GM10248 (cell line): ENCODE measurements at regions not wholly inside any gene's neighbourhood (a gene's known extent, or its start where the extent isn't known, plus 50 kb on each side); places are given as distances from the start of the nearest gene placed in this dataset.

Experiments
- CTCF ChIA-PET: fragments of 300-600 bp; sonication (Branson Sonifier 250); formaldehyde crosslinking; extraction: SDS; loops from one replicate; lab custom pipeline; 2021; ENCODE audit warnings: antibody characterized with exemption; lab: Yijun Ruan, JAX
- POLR2A ChIA-PET: fragments of 350-650 bp; sonication (Branson Sonifier 250); formaldehyde crosslinking; extraction: SDS; loops from one replicate; lab custom pipeline; 2020; ENCODE audit warnings: antibody characterized with exemption; lab: Yijun Ruan, JAX
- DNase-seq: peaks from one replicate; pipeline ENCODE4 v3.0.0; 2012; ENCODE audit errors: extremely low spot score
- CTCF ChIP-seq: IDR thresholded peaks from 2 replicates; pipeline ENCODE4 v1.5.1; 2012; ENCODE audit warnings: mild to moderate bottlenecking, low read depth; ENCODE audit errors: extremely low read depth, missing control alignments, control extremely low read depth

GRCh38 chr7:54907981-54908380, 110.8 kb upstream of the EGFR start:
- POLR2A ChIA-PET: no interaction called here
- no peak for TF ChIP-seq CTCF
- CTCF ChIA-PET: no interaction called here
- no peak for DNase-seq

- CTCF ChIA-PET: no interaction called here
- TF ChIP-seq CTCF: no peak
- no peak for DNase-seq
Measured at GRCh38 chr7:54908760-54909438, 109.9 kb upstream of the EGFR start.

GRCh38 chr7:54915870-54916598, 102.8 kb upstream of the EGFR start:
- no peak for TF ChIP-seq CTCF
- POLR2A ChIA-PET: no interaction called here
- CTCF ChIA-PET: interaction anchor here (1.2 kb wide), 1 partner anchor 9 kb away, joined by 3 read pairs; no protein-coding TSS in a partner anchor
- DNase-seq: no peak

More at GRCh38 chr7:54908760-54909438, 109.9 kb upstream of the EGFR start:
- POLR2A ChIA-PET: no interaction called here

- CTCF ChIA-PET: no interaction called here
- TF ChIP-seq CTCF: no peak
- POLR2A ChIA-PET: no interaction called here
- no peak for DNase-seq
Measured at GRCh38 chr7:54917613-54918391, 101.0 kb upstream of the EGFR start.

GRCh38 chr7:54921116-54921515, 97.7 kb upstream of the EGFR start:
- no peak for DNase-seq
- no peak for TF ChIP-seq CTCF
- POLR2A ChIA-PET: no interaction called here
- CTCF ChIA-PET: no interaction called here

- no peak for TF ChIP-seq CTCF
- ChIA-PET CTCF (no interaction called here), POLR2A (no interaction called here)
- no peak for DNase-seq
Measured at GRCh38 chr7:54931532-54931931, 87.3 kb upstream of the EGFR start.
